ENCODE measurements at regions not wholly inside any gene's neighbourhood (a gene's known extent, or its start where the extent isn't known, plus 50 kb on each side); places are given as distances from the start of the nearest gene placed in this dataset.

DNA sequence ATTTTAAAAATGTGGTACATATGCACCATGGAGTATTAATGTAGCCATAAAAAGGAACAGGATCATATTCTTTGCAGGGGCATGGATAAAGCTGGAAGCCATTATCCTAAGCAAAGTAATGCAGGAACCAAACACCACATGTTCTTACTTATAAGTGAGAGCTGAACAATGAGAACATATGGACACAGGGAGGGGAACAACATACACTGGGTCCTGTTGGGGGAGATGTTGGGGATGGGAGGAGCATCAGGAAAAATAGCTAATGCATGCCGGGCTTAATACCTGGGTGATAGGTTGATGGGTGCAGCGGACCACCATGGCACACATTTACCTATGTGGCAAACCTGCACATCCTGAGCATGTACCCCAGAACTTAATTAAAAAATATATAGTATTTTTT lies 352.5 kb upstream of the KAZN start:
- TF ChIP-seq, protein P1, sequence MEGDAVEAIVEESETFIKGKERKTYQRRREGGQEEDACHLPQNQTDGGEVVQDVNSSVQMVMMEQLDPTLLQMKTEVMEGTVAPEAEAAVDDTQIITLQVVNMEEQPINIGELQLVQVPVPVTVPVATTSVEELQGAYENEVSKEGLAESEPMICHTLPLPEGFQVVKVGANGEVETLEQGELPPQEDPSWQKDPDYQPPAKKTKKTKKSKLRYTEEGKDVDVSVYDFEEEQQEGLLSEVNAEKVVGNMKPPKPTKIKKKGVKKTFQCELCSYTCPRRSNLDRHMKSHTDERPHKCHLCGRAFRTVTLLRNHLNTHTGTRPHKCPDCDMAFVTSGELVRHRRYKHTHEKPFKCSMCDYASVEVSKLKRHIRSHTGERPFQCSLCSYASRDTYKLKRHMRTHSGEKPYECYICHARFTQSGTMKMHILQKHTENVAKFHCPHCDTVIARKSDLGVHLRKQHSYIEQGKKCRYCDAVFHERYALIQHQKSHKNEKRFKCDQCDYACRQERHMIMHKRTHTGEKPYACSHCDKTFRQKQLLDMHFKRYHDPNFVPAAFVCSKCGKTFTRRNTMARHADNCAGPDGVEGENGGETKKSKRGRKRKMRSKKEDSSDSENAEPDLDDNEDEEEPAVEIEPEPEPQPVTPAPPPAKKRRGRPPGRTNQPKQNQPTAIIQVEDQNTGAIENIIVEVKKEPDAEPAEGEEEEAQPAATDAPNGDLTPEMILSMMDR (conservative IDR thresholded peaks at IDR 0.05), result no peak
- Mint-ChIP-seq H3K4me1 (ENCODE audit: unreplicated experiment) (no peaks in the 10 kb centered on the region), H3K4me3 (no peak overlapping the region), H3K27ac (no peak overlapping the region), H3K9me3 (peaks cover 5% of the 10 kb centered on the region), H3K36me3 (no peaks in the 10 kb centered on the region), H3K27me3 (peaks cover 25% of the 10 kb centered on the region)
- DNase-seq (ENCODE audit: extremely low spot score, unreplicated experiment), result no peak

DNA sequence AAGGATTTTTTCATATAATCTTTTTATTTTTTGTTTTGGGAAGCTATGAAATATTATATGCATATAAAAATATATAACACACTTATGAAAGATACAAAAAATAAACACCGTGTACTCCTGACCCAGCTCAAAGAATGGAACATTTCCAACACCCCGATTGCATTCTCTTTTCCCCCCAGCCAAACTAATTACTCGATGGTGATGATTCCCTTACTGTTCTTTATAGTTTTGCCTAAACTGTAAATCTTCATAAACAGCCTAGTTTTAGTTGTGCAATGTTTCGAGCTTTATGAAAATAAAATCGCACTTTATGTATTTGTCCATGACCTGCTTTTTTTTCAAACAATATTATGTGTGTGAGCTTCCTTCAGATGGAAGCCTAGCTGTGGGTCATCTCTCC lies 352.0 kb upstream of the KAZN start:
- H3K4me3 Mint-ChIP-seq, result no peak overlapping the region
- H3K27me3 Mint-ChIP-seq, result peaks cover 25% of the 10 kb centered on the region
- no peak for DNase-seq (ENCODE audit: extremely low spot score, unreplicated experiment)
- no peaks in the 10 kb centered on the region for H3K36me3 Mint-ChIP-seq
- H3K9me3 Mint-ChIP-seq, result peaks cover 5% of the 10 kb centered on the region
- H3K4me1 Mint-ChIP-seq (ENCODE audit: unreplicated experiment), result no peaks in the 10 kb centered on the region
- TF ChIP-seq, protein P1 (conservative IDR thresholded peaks at IDR 0.05), result no peak
- no peak overlapping the region for H3K27ac Mint-ChIP-seq

DNA sequence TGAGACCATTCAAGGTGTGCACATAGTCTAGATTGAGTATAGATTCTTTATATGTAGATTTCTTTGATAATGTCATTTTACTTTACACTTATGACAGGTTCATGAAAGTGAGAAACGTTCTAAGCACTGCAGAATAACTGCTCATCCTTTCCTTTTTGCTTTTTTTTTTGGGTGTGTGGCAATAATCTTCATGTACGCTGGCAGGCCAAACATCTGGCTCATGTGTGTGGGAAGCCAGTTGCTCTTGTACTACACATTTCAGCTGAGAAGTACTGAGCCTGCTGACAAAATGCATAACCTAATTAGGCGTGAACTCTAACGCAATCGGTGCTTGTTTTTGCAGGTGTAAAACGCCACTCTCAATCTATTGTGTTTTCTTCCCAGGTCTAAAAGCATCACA lies 350.8 kb upstream of the KAZN start:
- Mint-ChIP-seq H3K27ac (no peak overlapping the region), H3K36me3 (no peaks in the 10 kb centered on the region), H3K4me1 (ENCODE audit: unreplicated experiment) (no peaks in the 10 kb centered on the region), H3K9me3 (peaks cover 5% of the 10 kb centered on the region), H3K4me3 (no peak overlapping the region), H3K27me3 (peaks cover 22% of the 10 kb centered on the region)
- DNase-seq (ENCODE audit: extremely low spot score, unreplicated experiment), result no peak
- TF ChIP-seq, protein P1 (conservative IDR thresholded peaks at IDR 0.05), result no peak

DNA sequence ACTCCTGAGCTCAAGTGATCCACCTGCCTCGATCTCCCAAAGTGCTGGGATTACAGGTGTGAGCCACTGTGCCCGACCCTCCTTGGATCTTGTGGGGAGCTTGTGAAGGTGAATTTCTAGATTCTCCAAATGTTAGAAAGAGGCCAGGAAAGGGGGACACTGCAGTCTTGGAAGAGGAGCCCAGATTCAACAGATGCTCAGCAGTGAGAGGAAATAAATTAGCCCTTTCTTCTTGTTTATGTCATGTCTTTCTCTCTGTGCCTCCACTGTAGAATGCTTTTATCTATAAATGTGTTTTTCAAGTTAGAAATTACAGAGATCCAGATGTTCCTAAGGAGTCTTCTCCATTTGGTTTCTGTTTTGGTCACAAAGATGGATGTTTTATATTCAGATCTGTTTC lies 346.6 kb upstream of the KAZN start:
- H3K9me3 Mint-ChIP-seq, result peaks cover 5% of the 10 kb centered on the region
- no peaks in the 10 kb centered on the region for H3K36me3 Mint-ChIP-seq
- TF ChIP-seq, protein P1 (conservative IDR thresholded peaks at IDR 0.05), result no peak
- DNase-seq (ENCODE audit: extremely low spot score, unreplicated experiment), result no peak
- peaks cover 16% of the 10 kb centered on the region for H3K27me3 Mint-ChIP-seq
- H3K27ac Mint-ChIP-seq, result no peak overlapping the region
- no peak overlapping the region for H3K4me3 Mint-ChIP-seq
- H3K4me1 Mint-ChIP-seq (ENCODE audit: unreplicated experiment), result no peaks in the 10 kb centered on the region

DNA sequence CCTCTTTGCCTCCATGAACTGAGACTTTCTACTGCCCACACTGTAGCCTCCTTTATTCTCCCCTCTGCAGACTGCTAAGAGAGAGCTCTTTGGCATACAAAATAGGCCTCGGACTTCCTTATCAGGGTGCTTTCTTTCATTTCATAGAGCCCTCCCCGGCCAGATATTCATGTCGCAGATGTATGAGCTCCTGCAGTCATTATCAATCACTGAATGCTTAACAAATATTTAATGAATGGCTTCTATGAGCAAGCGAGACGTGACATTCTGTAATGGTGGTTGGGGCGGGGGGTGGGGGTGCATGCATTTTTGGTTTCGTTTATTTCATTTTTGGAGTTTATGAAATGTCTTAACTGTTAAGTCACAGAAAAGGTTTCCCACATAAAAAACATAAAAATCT lies 344.8 kb upstream of the KAZN start:
- peaks cover 8% of the 10 kb centered on the region for H3K27me3 Mint-ChIP-seq
- no peak overlapping the region for H3K27ac Mint-ChIP-seq
- TF ChIP-seq, protein P1 (conservative IDR thresholded peaks at IDR 0.05), result no peak
- no peaks in the 10 kb centered on the region for H3K36me3 Mint-ChIP-seq
- no peak overlapping the region for H3K4me3 Mint-ChIP-seq
- no peak for DNase-seq (ENCODE audit: extremely low spot score, unreplicated experiment)
- H3K9me3 Mint-ChIP-seq, result no peaks in the 10 kb centered on the region
- H3K4me1 Mint-ChIP-seq (ENCODE audit: unreplicated experiment), result no peaks in the 10 kb centered on the region

DNA sequence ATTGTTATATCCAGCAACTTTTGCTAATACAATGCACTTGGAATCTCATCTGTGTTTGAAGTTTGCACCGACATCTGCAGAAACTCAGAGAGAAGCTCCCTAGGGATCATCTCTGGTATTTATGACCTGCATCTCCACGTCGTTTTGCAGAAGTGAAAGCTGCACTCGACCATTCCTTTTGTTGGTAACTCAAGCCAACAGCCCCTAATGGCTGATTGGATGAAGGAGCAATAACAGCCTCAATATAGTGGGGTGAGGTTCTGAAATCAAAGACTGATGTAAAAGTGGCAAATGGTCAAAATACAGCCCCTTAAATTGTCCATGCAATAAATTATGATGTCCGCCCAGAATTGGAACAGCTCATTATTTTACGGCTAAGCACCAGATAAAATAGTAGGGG lies 344.2 kb upstream of the KAZN start:
- no peaks in the 10 kb centered on the region for H3K36me3 Mint-ChIP-seq
- TF ChIP-seq, protein P1 (conservative IDR thresholded peaks at IDR 0.05), result no peak
- H3K27ac Mint-ChIP-seq, result no peak overlapping the region

More for the DNA sequence above, 344.2 kb upstream of the KAZN start:
- peaks cover 10% of the 10 kb centered on the region for H3K27me3 Mint-ChIP-seq
- H3K9me3 Mint-ChIP-seq, result no peaks in the 10 kb centered on the region
- no peak overlapping the region for H3K4me3 Mint-ChIP-seq
- H3K4me1 Mint-ChIP-seq (ENCODE audit: unreplicated experiment), result peaks cover 5% of the 10 kb centered on the region
- DNase-seq (ENCODE audit: extremely low spot score, unreplicated experiment), result no peak

All from type B pancreatic cell (in vitro differentiated cells).